LNCAP (cell line): ENCODE measurements at regions not wholly inside any gene's neighbourhood (a gene's known extent, or its start where the extent isn't known, plus 50 kb on each side); places are given as distances from the start of the nearest gene placed in this dataset.

Source experiments
- TF ChIP-seq, protein P1 (sequence below): fragments of 450-650 bp; IDR thresholded peaks from 2 replicates; pipeline ENCODE4 v1.5.1; 2017; ENCODE audit warnings: mild to moderate bottlenecking

GRCh38 chr17:77817953-77818352 is 140.6 kb upstream of the TNRC6C start:
- TF ChIP-seq, protein P1, sequence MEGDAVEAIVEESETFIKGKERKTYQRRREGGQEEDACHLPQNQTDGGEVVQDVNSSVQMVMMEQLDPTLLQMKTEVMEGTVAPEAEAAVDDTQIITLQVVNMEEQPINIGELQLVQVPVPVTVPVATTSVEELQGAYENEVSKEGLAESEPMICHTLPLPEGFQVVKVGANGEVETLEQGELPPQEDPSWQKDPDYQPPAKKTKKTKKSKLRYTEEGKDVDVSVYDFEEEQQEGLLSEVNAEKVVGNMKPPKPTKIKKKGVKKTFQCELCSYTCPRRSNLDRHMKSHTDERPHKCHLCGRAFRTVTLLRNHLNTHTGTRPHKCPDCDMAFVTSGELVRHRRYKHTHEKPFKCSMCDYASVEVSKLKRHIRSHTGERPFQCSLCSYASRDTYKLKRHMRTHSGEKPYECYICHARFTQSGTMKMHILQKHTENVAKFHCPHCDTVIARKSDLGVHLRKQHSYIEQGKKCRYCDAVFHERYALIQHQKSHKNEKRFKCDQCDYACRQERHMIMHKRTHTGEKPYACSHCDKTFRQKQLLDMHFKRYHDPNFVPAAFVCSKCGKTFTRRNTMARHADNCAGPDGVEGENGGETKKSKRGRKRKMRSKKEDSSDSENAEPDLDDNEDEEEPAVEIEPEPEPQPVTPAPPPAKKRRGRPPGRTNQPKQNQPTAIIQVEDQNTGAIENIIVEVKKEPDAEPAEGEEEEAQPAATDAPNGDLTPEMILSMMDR: no peak

DNA sequence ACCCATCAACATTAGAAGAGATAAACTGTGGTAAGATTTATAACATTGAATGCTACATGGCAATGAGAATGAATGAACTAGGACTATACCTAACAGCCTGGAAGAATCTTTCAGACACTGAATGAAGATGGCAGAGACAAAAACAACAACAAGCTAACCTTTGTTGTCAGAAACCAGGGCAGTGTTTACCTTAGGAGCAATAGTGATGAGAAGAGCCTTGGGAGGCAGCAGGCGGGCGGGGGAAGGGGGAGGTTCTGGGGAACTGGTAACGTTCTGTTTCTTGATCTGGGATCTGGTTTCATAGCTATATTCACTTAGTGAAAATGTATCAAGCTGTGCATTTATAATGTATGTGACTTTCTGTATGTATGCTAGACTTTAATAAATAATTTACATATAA is 139.0 kb upstream of the TNRC6C start:
- TF ChIP-seq, protein P1: no peak

DNA sequence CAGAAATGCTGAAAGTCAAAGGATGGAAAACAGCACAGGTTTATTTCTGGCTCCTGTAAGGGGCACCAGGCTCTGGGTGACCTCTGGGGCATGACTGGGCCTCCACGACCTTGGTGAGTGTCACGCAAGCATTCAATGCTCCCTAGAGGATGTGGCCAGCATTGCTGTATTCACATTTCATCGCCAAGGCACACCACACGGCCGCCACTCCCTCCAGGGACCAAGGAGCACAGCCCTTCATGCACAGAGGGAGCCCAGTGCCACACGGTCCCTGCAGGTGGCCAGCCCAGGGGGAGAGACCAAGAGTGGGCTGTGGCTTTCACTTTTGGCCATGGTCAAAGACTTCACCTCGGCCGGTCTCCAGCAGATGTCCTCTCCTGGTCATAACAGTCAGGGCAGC is 137.4 kb upstream of the TNRC6C start:
- TF ChIP-seq, protein P1: no peak

DNA sequence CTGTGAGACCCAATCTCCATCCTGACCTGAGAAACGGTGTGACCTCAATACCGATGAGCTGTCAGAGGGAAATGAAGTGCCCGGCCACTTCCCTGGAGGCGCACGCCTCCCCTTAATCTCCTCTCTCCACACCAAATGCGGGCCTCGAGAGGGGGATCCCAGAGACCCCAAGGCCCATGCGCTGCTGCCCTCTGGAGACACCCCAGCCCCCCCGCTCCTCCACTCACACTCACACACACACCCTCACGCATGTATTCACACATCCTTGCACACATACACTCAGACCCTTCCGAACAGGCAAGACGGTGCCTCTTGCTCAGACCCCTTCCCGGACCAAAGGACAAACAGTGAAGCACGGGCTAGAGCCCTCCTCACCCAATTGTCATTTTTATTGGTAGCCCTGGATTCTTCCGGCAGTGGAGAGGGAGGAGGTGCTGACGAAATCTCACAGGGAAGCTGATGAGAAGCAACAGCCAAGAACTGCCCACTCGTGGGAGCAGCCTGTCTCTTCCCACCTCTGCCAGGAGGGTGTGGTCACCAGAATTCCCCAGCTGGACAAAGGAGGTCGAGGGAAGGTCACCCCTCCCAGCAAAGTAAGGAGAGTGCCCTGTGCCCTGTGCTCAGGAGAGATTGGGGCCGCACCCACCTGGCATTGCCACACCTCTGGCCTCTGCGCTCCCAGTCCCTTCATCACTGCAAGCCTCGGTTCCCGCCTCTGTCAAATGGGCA is 136.0 kb upstream of the TNRC6C start:
- TF ChIP-seq, protein P1: no peak

GRCh38 chr17:77824102-77824779 is 134.3 kb upstream of the TNRC6C start:
- TF ChIP-seq, protein P1: no peak

GRCh38 chr17:77824780-77825280 is 133.7 kb upstream of the TNRC6C start:
- TF ChIP-seq, protein P1: no peak

DNA sequence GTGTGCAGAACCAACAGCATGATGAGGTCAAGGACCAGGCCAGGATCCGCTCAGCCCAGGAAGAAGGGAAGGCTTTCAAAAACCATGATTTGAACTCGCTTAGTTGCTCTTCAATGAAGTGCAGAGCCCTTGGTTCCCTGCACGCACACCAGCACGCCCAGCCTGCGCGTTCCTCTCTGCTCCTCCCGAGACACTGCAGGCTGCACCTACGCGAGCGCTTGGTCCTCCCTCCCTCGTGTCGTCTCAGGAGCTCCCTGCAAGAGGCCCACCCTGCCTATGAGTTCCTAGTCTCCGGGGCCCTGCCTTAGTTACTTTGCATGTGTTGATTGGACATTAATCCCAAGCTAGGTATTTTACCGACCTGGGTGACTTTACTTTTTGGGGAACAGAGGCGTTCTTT is 132.9 kb upstream of the TNRC6C start:
- TF ChIP-seq, protein P1: no peak
